ENCODE measurements at regions not wholly inside any gene's neighbourhood (a gene's known extent, or its start where the extent isn't known, plus 50 kb on each side); places are given as distances from the start of the nearest gene placed in this dataset.

- no peak for ATAC-seq
- Histone ChIP-seq H3K27ac (peak overlapping the region in 1 of 4 donors; percentile 1), H3K27me3 (no peaks in the 10 kb centered on the region), H3K36me3 (no peaks in the 10 kb centered on the region), H3K4me3 (no peak overlapping the region), H3K9me3 (no peaks in the 10 kb centered on the region), H3K4me1 (no peaks in the 10 kb centered on the region)
- no peak for TF ChIP-seq POLR2AphosphoS5 (IDR thresholded peaks at IDR 0.05)
- WGBS, 2 donors (ENCODE audit: low coverage in 1 of 2) = 75 to 78% methylated on average over 4 of the region's 4 CpGs
These were observed 103.5 kb upstream of the SPRY2 start for GRCh38 chr13:80444240-80445015.

- H3K4me1 ChIP-seq = peaks cover 0 to 5% (median 0%) of the 10 kb centered on the region in 3 donors
- ATAC-seq = peak; percentile 53
- H3K4me3 ChIP-seq = no peak overlapping the region
- peak overlapping the region in 1 of 4 donors; percentile 1 for H3K27ac ChIP-seq
- H3K36me3 ChIP-seq = no peaks in the 10 kb centered on the region
- TF ChIP-seq EP300 (IDR thresholded peaks at IDR 0.05) (no peak), POLR2AphosphoS5 (IDR thresholded peaks at IDR 0.05) (no peak), POLR2A (IDR thresholded peaks at IDR 0.05) (no peak), CTCF (IDR thresholded peaks at IDR 0.05) (no peak)
- H3K9me3 ChIP-seq = no peaks in the 10 kb centered on the region
- no peaks in the 10 kb centered on the region for H3K27me3 ChIP-seq
These were observed 101.7 kb upstream of the SPRY2 start for GRCh38 chr13:80442609-80443008.

GRCh38 chr13:80441968-80442367 is 101.0 kb upstream of the SPRY2 start:
- peaks cover 0 to 8% (median 0%) of the 10 kb centered on the region in 3 donors for H3K4me1 ChIP-seq
- no peak for ATAC-seq
- peak overlapping the region in 1 of 4 donors; percentile 1 for H3K27ac ChIP-seq
- no peak overlapping the region for H3K4me3 ChIP-seq
- H3K36me3 ChIP-seq = no peaks in the 10 kb centered on the region
- no peaks in the 10 kb centered on the region for H3K9me3 ChIP-seq
- no peak for TF ChIP-seq POLR2A (IDR thresholded peaks at IDR 0.05)
- no peaks in the 10 kb centered on the region for H3K27me3 ChIP-seq

- no peaks in the 10 kb centered on the region for H3K27me3 ChIP-seq
- H3K4me3 ChIP-seq = no peak overlapping the region
- ATAC-seq = no peak
- WGBS, 2 donors (ENCODE audit: low coverage in 1 of 2) = 90 to 93% methylated on average over 3 of the region's 3 CpGs
- H3K27ac ChIP-seq = peak overlapping the region in 1 of 4 donors; percentile 48
- no peak for TF ChIP-seq CTCF (IDR thresholded peaks at IDR 0.05)
- no peak for TF ChIP-seq POLR2AphosphoS5 (IDR thresholded peaks at IDR 0.05)
- TF ChIP-seq POLR2A (IDR thresholded peaks at IDR 0.05) = no peak
- TF ChIP-seq EP300 (IDR thresholded peaks at IDR 0.05) = no peak
- H3K9me3 ChIP-seq = no peaks in the 10 kb centered on the region
- no peaks in the 10 kb centered on the region for H3K36me3 ChIP-seq
- peaks cover 0 to 8% (median 0%) of the 10 kb centered on the region in 3 donors for H3K4me1 ChIP-seq
These were observed 97.6 kb upstream of the SPRY2 start for GRCh38 chr13:80438521-80438920.

GRCh38 chr13:80437231-80437630 is 96.3 kb upstream of the SPRY2 start:
- TF ChIP-seq EP300 (IDR thresholded peaks at IDR 0.05) (no peak), POLR2A (IDR thresholded peaks at IDR 0.05) (no peak), POLR2AphosphoS5 (IDR thresholded peaks at IDR 0.05) (no peak), CTCF (IDR thresholded peaks at IDR 0.05) (no peak)
- 33 to 75% methylated on average over 1 of the region's 1 CpG for WGBS, 2 donors (ENCODE audit: low coverage in 1 of 2)
- peak overlapping the region; percentile 29 to 53 (median 50) for H3K27ac ChIP-seq

GRCh38 chr13:80436571-80437169 is 95.7 kb upstream of the SPRY2 start:
- H3K27ac ChIP-seq = peak overlapping the region in 3 of 4 donors; percentile 48 to 53 (median 52)
- 23 to 28% methylated on average over 4 of the region's 4 CpGs for WGBS, 2 donors (ENCODE audit: low coverage in 1 of 2)
- TF ChIP-seq CTCF (IDR thresholded peaks at IDR 0.05) (no peak), POLR2AphosphoS5 (IDR thresholded peaks at IDR 0.05) (peak; percentile 33), POLR2A (IDR thresholded peaks at IDR 0.05) (no peak), EP300 (IDR thresholded peaks at IDR 0.05) (no peak)
- H3K4me1 ChIP-seq = peaks cover 0 to 8% (median 0%) of the 10 kb centered on the region in 3 donors
- peak; percentile 82 for ATAC-seq
- no peaks in the 10 kb centered on the region for H3K36me3 ChIP-seq
- H3K27me3 ChIP-seq = no peaks in the 10 kb centered on the region
- no peaks in the 10 kb centered on the region for H3K9me3 ChIP-seq
- no peak overlapping the region for H3K4me3 ChIP-seq

More at GRCh38 chr13:80437231-80437630, 96.3 kb upstream of the SPRY2 start:
- Histone ChIP-seq H3K4me1 (peaks cover 0 to 8% (median 0%) of the 10 kb centered on the region in 3 donors), H3K36me3 (no peaks in the 10 kb centered on the region), H3K9me3 (no peaks in the 10 kb centered on the region), H3K4me3 (no peak overlapping the region), H3K27me3 (no peaks in the 10 kb centered on the region)
- no peak for ATAC-seq

All from gastroesophageal sphincter (tissue), 4 donors.